Kasumi-1 (cell line): ENCODE measurements at regions not wholly inside any gene's neighbourhood (a gene's known extent, or its start where the extent isn't known, plus 50 kb on each side); places are given as distances from the start of the nearest gene placed in this dataset.
"Not testable (repeated sequence)": the region's sequence is repeated elsewhere in the genome, so short reads cannot be mapped to it uniquely, and the experiment has no call there.

Source experiments
- DNase-seq, 2 experiments: peaks; one replicate each; lab custom pipeline; 2025; lab: John Stamatoyannopoulos, UW

DNA sequence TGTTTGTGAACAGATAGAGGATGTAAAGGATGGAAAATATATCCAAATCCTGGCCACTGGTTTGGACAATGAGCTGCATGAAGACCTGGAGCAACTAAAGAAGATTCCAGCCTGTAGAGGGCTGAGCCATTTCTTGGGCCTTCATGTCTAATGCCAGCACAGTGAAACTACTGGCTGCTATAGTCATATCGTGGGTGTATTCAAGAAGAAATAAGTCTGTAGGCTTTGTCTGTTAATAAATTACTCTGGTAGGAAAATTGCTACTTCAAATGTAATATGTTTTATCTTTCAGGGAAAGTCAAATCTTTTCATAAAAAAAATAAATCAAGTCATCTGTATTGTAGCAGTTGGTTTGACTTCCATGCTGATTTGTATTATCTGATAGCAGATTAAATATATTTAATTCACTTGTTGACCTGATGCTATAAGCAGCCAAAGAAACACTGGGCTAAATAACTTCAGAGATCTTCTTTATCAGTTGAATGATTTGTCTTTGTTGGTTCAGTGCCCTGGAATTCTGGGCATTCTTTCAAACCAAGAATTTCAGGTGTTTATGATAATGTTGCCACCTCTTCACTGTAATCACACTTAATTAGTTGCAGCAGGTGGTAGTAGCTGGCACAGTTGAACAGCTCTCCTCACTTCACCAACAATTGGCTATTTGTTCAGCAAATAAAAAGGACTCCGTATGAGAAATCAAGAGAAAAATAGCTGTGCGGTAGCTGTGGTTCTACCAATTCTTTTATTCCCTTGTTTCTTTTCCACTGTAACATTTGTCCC, 1109.5 kb downstream of the NSUN3 start:
- no peak for DNase-seq

GRCh38 chr3:95177096-95177495, 1114.2 kb downstream of the NSUN3 start:
- DNase-seq: no peak

GRCh38 chr3:95184038-95184437, 1121.2 kb downstream of the NSUN3 start:
- DNase-seq: no peak

DNA sequence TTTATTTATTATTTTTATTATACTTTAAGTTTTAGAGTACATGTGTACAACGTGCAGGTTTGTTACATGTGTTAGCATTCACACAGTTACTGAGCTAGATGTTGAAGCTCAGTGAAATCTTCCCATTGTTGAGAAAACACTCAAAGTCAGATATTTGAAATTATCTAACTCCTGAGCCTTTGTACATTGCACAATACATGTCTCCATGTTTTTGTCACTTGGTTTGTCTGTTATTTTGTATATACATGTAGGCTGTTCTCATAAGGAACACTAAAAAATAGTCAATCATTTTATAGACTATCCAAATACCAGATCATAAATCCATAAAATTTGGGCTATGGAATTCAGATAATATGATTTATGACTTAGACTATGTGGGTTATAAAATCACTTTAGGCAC, 1126.5 kb downstream of the NSUN3 start:
- no peak for DNase-seq

GRCh38 chr3:95197661-95198060, 1134.8 kb downstream of the NSUN3 start:
- DNase-seq: no peak

DNA sequence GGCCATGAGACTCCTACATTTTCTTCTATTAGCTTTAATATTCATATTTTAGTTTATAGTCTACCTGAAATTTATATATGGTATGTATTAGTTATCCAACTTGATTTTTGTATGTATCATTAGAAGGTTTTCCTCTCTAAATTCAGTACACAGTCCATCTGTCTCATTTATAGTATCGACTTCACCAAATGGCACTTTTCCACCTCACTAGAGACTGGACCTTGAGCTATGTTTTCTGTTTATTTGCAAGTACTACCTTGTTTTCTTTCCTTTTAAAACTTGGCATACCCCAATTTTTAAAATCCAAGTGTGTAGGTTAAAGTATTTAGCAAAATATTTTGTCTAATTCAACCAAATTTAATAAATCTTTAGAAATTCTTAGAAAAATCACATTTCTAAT, 1137.5 kb downstream of the NSUN3 start:
- DNase-seq: no peak

DNA sequence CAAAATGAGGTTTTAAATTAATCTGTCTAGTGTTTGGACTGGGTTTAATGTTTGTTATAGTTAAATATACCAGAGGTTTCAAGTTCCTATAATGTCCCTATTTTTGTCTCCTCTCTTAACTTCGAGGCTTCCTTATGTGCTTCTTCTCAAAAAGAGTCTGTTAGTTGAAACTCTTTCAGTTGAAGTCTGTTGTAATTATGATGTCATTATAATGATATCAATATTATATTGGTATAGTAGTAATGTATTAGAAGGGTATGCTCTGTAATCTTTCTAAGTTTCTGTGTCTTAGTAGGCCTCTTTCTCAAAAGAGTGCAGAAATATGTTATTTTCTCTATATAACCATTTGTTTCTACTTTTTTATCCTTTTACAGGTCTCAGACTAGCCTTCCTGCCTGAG, 1148.0 kb downstream of the NSUN3 start:
- no peak for DNase-seq

GRCh38 chr3:95212117-95212516, 1149.3 kb downstream of the NSUN3 start:
- DNase-seq: no peak

DNA sequence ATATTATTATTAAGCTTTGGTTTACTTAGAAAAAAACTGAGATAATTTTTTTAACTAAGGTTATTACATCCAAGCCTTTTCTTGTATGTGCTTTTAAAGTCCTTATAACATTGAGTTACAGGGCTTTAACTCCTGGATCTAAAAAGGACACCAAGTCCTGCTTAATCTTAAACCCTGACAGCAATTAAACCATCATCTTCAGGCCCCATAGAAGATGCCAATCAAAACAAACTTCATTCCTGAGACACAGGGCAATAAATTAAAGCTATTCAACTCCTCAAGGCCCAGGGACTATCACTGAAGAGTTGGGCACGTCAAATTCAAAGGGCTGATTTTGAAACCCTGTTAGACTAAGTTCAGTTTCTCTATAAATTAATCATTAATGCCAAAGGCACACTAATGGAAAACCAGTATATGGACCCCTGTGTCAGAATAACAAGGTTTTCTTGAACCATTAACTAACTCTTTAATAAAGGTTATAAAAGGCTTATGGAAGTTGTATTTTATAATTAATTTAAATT, 1152.6 kb downstream of the NSUN3 start:
- no peak for DNase-seq

DNA sequence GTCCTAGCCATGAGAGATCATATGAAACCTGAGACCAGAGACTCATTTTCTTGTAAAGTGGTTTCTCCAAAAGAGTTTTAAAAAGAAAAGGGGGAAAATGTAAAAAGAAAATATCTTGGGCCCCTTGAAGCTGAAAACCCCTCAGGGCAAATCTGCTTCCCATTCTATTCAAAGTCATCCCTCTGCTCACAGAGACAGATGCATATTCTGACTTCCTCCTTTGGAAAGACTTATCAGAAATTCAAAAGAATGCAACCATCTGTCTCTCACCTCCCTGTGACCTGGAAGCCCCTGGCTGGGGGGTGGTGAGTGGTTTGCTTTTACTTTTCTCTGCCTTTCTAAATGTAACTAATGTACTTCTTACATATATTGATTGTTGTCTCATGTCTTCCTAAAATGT, 1154.8 kb downstream of the NSUN3 start:
- peak; percentile 9 to 20 for DNase-seq

- no peak for DNase-seq
Measured at GRCh38 chr3:95218484-95218883, 1155.6 kb downstream of the NSUN3 start.

GRCh38 chr3:95226437-95226836, 1163.6 kb downstream of the NSUN3 start:
- no peak for DNase-seq

GRCh38 chr3:95227092-95227491, 1164.2 kb downstream of the NSUN3 start:
- DNase-seq: no peak

DNA sequence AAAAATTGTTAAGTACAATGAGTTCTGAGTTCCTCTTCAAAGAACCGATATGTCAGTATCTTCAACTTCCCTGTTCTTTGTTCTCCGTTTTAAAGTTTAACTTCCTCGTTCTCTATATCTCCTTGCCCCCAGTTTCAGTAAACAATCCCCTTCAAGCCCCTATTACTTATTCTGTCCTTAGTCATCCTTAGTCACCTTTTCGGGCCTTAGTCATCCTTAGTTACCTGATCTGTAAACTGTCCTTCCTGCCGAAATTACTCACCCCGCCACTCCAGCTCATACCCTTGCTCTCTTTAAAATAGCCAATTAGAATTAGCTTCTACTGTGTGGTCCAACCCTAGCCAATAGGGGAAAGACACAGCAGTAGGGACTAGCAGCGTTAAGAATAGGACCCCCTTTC, 1165.6 kb downstream of the NSUN3 start:
- peak; percentile 31 to 50 for DNase-seq

DNA sequence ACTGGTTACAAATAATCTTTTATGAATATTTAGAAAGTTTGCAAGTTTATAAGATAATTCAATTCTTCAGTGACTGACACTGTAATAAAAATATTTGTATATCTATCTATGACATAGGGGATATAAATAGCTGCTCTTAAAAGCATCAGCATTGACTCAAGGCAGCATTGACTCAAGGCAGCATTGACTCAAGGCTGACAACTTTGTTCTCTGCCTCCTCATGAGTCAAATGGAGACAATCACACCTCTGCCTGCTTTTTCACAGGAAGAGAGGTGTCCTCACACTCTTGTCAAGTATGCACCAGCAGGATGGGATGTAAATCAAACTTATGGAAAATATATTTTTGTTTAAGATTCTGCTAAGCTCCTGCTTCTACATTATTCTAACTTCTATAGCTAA, 1173.1 kb downstream of the NSUN3 start:
- DNase-seq: no peak

DNA sequence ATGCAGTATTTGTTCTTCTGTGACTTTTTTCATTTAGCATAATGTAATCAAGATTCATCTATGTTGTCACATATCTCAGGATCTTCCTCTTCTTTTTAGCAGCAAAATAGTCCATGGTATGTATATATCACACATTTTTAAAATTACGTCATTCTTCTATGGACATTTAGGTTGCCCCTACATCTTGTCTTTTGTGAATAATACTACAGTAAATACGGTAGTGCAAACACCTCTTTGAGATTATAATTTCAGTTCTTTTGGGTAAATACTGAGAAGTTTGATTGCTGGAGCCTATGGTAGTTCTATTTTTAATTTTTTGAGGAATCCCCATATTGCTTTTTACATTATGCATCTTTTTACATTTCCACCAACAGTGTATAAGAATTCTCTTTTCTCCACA, 1174.9 kb downstream of the NSUN3 start:
- DNase-seq: no peak

DNA sequence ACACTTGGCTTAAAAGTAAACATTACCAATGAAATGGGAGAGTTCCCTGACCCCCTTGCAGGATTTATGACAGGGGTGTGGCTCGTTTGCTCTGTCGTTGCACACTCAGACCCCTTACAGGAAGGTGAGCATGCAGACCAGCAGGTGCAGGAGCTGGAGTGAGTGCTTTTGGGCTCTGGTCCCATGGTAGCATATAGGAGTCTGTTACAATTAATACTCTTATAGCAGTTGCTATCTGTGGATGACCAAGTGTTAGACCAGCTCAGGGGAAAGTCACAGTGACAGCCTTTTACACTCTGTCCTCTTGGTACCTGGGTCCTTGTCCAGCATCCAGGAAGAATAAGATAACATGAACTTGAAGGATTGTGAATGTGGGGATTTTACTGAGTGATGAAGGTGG, 1177.5 kb downstream of the NSUN3 start:
- DNase-seq: no peak

DNA sequence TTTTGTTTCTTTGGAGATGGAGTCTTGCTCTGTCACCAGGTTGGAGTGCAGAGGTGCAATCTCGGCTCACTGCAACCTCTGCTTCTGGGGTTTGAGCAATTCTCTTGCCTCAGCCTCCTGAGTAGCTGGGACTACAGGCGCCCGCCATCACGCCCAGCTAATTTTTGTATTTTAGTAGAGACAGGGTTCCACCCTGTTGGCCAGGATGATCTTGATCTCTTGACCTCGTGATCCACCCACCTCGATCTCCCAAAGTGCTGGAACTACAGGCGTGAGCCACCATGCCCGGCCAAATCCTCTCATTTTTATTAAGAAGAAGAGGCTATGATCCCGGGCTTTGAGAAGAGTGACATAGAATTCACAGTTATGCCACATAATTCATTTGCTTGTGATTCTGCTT, 1178.4 kb downstream of the NSUN3 start:
- DNase-seq: not testable (repeated sequence)

- no peak for DNase-seq
Measured at GRCh38 chr3:95246413-95246812, 1183.6 kb downstream of the NSUN3 start.

DNA sequence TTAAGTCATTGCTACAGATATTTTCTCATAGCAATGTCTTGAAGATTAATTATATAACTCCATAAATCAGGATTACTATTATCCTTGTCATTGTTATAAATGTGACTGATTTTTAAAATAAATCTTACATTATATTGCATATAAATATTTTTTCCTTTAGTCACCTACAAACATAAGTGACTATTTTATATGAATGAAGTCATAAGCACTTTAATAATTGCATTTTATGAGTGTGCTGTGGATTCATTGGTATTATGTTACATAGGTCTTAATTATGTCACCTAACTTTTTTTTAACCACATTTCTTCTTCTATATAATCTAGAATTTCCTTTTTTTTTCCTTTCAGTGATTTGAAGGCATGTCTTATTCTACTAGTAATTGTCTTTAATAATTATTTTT, 1191.2 kb downstream of the NSUN3 start:
- DNase-seq: no peak

DNA sequence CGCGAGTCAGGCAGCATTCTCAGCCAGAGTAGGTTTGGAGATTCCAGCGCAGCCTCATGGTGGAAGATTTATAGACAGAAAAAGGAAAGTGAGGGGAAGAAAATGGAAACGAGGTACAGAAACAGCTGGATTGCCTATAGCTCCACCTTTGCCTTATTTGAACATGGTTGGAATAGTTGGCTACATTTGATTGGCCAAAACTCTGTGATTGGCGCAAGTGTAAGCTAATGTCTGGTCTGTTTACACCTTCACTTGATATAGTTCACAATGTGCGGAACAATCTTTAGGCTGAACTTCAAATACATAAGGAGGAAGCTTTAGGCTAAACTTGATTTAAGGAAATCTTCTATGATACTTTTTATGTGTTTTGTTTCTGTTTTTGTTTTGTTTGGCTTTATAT, 1191.9 kb downstream of the NSUN3 start:
- no peak for DNase-seq

DNA sequence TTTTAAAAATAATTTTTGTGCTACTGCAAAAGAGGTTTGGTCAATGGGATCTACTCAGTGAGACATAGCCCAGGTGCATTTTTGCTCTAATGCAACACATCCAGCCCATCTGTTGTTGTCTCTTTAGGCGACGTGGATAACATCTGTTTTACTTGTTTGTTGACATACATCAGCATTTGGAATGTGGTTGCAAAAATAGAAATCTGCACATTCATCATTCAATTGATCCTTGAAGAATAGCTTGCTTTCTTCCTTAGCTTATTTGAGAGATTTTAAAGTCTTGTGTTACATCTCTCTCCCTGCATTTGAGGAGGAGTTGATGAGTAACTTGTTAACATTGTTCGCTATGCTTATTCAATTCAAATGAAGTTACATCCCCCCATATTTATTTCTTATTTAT, 1202.3 kb downstream of the NSUN3 start:
- DNase-seq: no peak

GRCh38 chr3:95271395-95271794, 1208.5 kb downstream of the NSUN3 start:
- no peak for DNase-seq

DNA sequence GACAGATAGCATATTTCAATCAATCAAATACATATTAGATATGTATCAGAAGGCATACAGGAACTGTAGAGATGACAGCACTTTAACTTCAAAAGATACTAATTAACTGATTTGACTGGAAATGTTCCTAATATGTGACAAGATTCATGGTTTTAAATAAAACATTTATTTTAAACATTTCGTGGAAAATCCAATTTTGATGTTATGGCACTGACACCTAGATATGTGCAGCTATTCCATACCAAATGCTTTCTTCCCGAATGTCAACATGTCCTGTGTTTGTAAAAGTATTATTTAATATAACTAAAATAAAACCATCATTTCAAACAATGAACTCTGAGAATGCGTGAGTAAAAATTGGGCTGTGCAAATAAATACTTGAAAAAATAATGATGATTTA, 1209.3 kb downstream of the NSUN3 start:
- DNase-seq: no peak
